RWPE1 (cell line): ENCODE measurements at regions not wholly inside any gene's neighbourhood (a gene's known extent, or its start where the extent isn't known, plus 50 kb on each side); places are given as distances from the start of the nearest gene placed in this dataset.

Source experiments
- CTCF ChIA-PET: fragments of 350-600 bp; sonication (Branson Sonifier 250); formaldehyde crosslinking; extraction: SDS; loops from one replicate; lab custom pipeline; 2021; lab: Yijun Ruan, JAX
- POLR2A ChIA-PET: fragments of 400-600 bp; formaldehyde crosslinking; extraction: SDS; loops from one replicate; lab custom pipeline; 2020; ENCODE audit warnings: antibody characterized with exemption; ENCODE audit not compliant: low non-redundant PET; lab: Yijun Ruan, JAX
- DNase-seq: peaks from one replicate; pipeline ENCODE4 v3.0.0; 2012; ENCODE audit warnings: low spot score
- H3K27ac ChIP-seq: fragments of 450-650 bp; 2 replicates; pipeline ENCODE4 v1.5.1; 2017
- CTCF ChIP-seq: fragments of 450-650 bp; conservative IDR thresholded peaks from 2 replicates; pipeline ENCODE4 v1.5.1; 2017; ENCODE audit warnings: low read depth, mild to moderate bottlenecking

- TF ChIP-seq CTCF, result no peak
Measured at GRCh38 chr14:51333299-51333698, 93.3 kb downstream of the TMX1 start.

GRCh38 chr14:51333901-51334521, 94.0 kb downstream of the TMX1 start:
- POLR2A ChIA-PET, result no interaction called here
- CTCF ChIA-PET, result interaction anchor here (0.6 kb wide), 1 partner anchor 121 kb away, joined by 5 read pairs; no protein-coding TSS in a partner anchor
- TF ChIP-seq CTCF, result no peak
- DNase-seq, result peak; percentile 62
- H3K27ac ChIP-seq, result peak overlapping the region; percentile 90

More at GRCh38 chr14:51333299-51333698, 93.3 kb downstream of the TMX1 start:
- CTCF ChIA-PET, result interaction anchor here (0.7 kb wide), 1 partner anchor 448 kb away, joined by 3 read pairs; no protein-coding TSS in a partner anchor
- POLR2A ChIA-PET, result no interaction called here
- H3K27ac ChIP-seq, result peak overlapping the region; percentile 90
- DNase-seq, result no peak

GRCh38 chr14:51334566-51334965, 94.5 kb downstream of the TMX1 start:
- peak overlapping the region; percentile 90 for H3K27ac ChIP-seq
- POLR2A ChIA-PET, result no interaction called here
- CTCF ChIA-PET, result no interaction called here

GRCh38 chr14:51335531-51335930, 95.5 kb downstream of the TMX1 start:
- H3K27ac ChIP-seq, result peak overlapping the region; percentile 74
- no peak for TF ChIP-seq CTCF
- no peak for DNase-seq
- CTCF ChIA-PET, result interaction anchor here (0.6 to 0.7 kb wide), 2 partner anchors 46 to 333 kb away, joined by 3 to 5 read pairs; no protein-coding TSS in a partner anchor
- POLR2A ChIA-PET, result interaction anchor here (0.5 kb wide), 1 partner anchor 1407 kb away, joined by 3 read pairs; no protein-coding TSS in a partner anchor

More at GRCh38 chr14:51334566-51334965, 94.5 kb downstream of the TMX1 start:
- DNase-seq, result no peak
- no peak for TF ChIP-seq CTCF

- TF ChIP-seq CTCF, result no peak
- H3K27ac ChIP-seq, result peak overlapping the region; percentile 45; the same call in 1 of the 2 replicates
- ChIA-PET POLR2A (no interaction called here), CTCF (no interaction called here)
- no peak for DNase-seq
Measured at GRCh38 chr14:51335961-51336723, 96.1 kb downstream of the TMX1 start.

GRCh38 chr14:51336734-51337133, 96.7 kb downstream of the TMX1 start:
- no peak for DNase-seq
- no peak for TF ChIP-seq CTCF
- H3K27ac ChIP-seq, result peak overlapping the region; percentile 45; the same call in 1 of the 2 replicates
- ChIA-PET POLR2A (no interaction called here), CTCF (no interaction called here)
